ENCODE measurements at regions not wholly inside any gene's neighbourhood (a gene's known extent, or its start where the extent isn't known, plus 50 kb on each side); places are given as distances from the start of the nearest gene placed in this dataset.

- ATAC-seq (peak; percentile 54), DNase-seq (no peak)
- no peak overlapping the region for H3K4me3 ChIP-seq
- TF ChIP-seq CTCF (IDR thresholded peaks at IDR 0.05) = no peak
- H3K36me3 ChIP-seq (ENCODE audit: low read depth) = no peaks in the 10 kb centered on the region
- H3K9me3 ChIP-seq = no peaks in the 10 kb centered on the region
- intact Hi-C loops (cut with DNase I, micrococcal nuclease) = no loop called here
- peaks cover 4% of the 10 kb centered on the region for H3K4me1 ChIP-seq (ENCODE audit: low read depth)
These were observed 114.2 kb downstream of the FEM1C start for GRCh38 chr5:115430374-115430773.

- Histone ChIP-seq H3K36me3 (ENCODE audit: low read depth) (no peaks in the 10 kb centered on the region), H3K4me3 (no peak overlapping the region), H3K9me3 (no peaks in the 10 kb centered on the region), H3K4me1 (ENCODE audit: low read depth) (peaks cover 4% of the 10 kb centered on the region)
- ATAC-seq = peak; percentile 25
- TF ChIP-seq CTCF (IDR thresholded peaks at IDR 0.05) = no peak
- intact Hi-C loops (cut with DNase I, micrococcal nuclease) = loop anchor here in 1 of 2 donors (10.0 kb wide), 1 partner anchor 105 kb away; no protein-coding TSS in a partner anchor
- DNase-seq = no peak
These were observed 115.1 kb downstream of the FEM1C start for GRCh38 chr5:115429345-115429940.

GRCh38 chr5:115428676-115429075 is 115.9 kb downstream of the FEM1C start:
- H3K36me3 ChIP-seq (ENCODE audit: low read depth) = no peaks in the 10 kb centered on the region
- intact Hi-C loops (cut with DNase I, micrococcal nuclease) = loop anchor here in 1 of 2 donors (10.0 kb wide), 1 partner anchor 106 kb away; no protein-coding TSS in a partner anchor
- H3K9me3 ChIP-seq = no peaks in the 10 kb centered on the region
- ATAC-seq (no peak), DNase-seq (no peak)
- H3K4me1 ChIP-seq (ENCODE audit: low read depth) = peaks cover 9% of the 10 kb centered on the region
- no peak overlapping the region for H3K4me3 ChIP-seq
- no peak for TF ChIP-seq CTCF (IDR thresholded peaks at IDR 0.05)

- Histone ChIP-seq H3K9me3 (no peaks in the 10 kb centered on the region), H3K36me3 (ENCODE audit: low read depth) (no peaks in the 10 kb centered on the region), H3K4me3 (no peak overlapping the region), H3K4me1 (ENCODE audit: low read depth) (peaks cover 13% of the 10 kb centered on the region)
- DNase-seq = no peak
- TF ChIP-seq CTCF (IDR thresholded peaks at IDR 0.05) = no peak
- peak; percentile 12 for ATAC-seq
- intact Hi-C loops (cut with DNase I, micrococcal nuclease) = loop anchor here in 1 of 2 donors (10.0 kb wide), 1 partner anchor 107 kb away; no protein-coding TSS in a partner anchor
These were observed 116.3 kb downstream of the FEM1C start for GRCh38 chr5:115428248-115428647.

- ATAC-seq (no peak), DNase-seq (no peak)
- peaks cover 14% of the 10 kb centered on the region for H3K4me1 ChIP-seq (ENCODE audit: low read depth)
- no peak overlapping the region for H3K4me3 ChIP-seq
- TF ChIP-seq CTCF (IDR thresholded peaks at IDR 0.05) = no peak
- no peaks in the 10 kb centered on the region for H3K36me3 ChIP-seq (ENCODE audit: low read depth)
- intact Hi-C loops (cut with DNase I, micrococcal nuclease) = loop anchor here in 1 of 2 donors (10.0 kb wide), 1 partner anchor 110 kb away; no protein-coding TSS in a partner anchor
- H3K9me3 ChIP-seq = no peaks in the 10 kb centered on the region
These were observed 120.1 kb downstream of the FEM1C start for GRCh38 chr5:115424446-115424845.
